CD4-positive, alpha-beta T cell treated with Interleukin-12 subunit alpha and Interleukin-12 subunit beta, for 1 hour (primary cell): ENCODE measurements at regions not wholly inside any gene's neighbourhood (a gene's known extent, or its start where the extent isn't known, plus 50 kb on each side); places are given as distances from the start of the nearest gene placed in this dataset.
"Not testable (repeated sequence)": the region's sequence is repeated elsewhere in the genome, so short reads cannot be mapped to it uniquely, and the experiment has no call there.

Experiments used
- DNase-seq: peaks from one replicate; pipeline ENCODE4 v3.0.0-alpha.2; 2020

DNA sequence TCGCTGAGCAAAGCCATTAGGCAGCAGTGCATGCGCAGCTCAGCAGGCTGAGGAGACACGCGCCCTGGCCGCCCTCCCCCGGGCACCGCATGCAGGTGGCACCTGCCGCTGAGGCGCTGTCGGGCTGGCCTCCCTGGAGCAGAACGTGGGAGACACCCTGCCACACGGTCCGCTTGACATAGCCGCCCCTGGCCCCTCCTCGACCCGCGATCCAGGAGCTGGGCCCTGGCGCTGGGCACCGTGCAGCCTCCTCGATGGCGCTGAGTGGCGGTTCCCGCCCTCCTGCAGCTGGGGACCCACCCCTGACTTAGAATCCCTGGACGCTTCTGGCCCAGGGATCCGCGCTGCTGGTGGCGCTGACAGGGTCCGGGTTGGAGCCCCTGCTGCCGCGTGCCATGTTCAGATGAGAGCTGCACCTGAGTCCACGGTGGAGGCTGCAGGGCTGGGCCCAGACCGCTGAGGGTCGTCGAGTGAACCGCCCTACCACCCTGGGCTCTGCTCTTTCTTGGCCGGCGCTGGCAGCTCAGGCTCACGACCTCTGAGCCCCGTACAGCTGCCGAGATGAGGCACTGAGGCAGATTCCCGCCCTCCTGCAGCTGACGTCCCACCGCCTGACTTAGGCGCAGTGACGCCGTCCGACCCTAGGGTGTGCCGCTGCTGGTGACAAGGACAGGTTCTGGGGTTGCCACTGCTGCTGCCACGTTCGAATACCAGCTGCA lies 116.8 kb downstream of the OR13A1 start:
- DNase-seq: no peak

DNA sequence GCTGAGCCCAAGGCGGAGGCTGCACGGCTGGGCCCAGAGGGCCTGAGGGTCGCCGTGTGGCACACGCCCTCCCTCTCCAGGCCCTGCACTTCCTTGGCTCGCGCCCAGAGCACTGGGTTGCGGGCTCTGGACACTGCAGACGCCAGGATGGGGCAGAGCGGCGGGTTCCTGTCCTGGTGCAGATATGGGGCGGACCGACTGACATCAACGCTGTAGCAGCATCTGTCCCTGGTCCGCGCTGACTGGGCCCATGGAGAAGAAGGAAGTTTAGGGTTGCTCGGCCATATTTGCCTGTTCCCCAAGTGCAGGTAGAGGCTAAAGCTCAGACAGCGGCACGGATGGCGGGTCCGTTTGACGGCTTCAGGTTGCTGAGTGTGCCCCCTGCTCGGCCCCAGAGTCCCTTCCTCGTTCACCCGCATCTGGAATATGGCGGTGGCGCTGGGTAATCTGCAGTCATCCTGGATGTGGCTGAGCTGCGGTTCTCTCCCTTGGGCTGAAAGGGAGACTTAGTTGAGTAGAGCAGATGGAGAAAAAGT lies 116.1 kb downstream of the OR13A1 start:
- DNase-seq: no peak

DNA sequence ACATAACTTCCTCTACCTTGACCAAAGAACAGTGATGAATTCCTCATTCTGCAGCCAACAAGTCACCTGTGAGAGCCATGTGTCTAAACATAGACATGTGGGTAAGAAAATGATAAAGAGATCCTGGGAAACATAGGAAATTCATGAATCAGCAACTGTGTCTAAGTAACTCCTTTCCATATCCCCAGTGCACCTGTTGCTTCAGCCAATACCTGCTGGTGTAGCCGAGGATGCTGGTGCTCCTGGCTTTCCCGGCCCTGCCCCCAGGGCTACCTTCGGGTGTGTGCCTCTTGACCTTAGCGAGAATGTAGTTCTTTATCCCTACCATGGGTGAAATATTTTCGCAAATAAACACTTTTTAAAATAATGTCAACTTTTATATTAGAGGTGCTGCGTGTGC lies 114.1 kb downstream of the OR13A1 start:
- no peak for DNase-seq

DNA sequence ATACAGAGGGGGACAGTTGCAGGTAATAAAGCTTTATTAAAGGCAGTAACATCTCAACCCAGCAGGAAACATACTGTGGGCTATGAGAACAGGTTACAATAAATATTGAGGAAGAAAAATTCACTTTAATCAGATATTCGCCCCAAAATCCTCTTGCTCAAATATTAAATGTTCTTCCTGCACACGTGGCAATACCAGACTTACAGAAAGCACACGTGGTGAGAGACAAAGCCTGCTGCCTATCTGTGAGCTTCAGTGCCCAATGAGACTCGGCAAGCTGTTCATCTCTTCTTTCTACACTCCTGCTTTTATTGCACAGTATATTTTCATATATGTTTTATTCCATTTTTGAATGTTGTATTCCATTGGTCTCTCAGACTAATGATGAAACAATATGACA lies 113.2 kb downstream of the OR13A1 start:
- DNase-seq: no peak

DNA sequence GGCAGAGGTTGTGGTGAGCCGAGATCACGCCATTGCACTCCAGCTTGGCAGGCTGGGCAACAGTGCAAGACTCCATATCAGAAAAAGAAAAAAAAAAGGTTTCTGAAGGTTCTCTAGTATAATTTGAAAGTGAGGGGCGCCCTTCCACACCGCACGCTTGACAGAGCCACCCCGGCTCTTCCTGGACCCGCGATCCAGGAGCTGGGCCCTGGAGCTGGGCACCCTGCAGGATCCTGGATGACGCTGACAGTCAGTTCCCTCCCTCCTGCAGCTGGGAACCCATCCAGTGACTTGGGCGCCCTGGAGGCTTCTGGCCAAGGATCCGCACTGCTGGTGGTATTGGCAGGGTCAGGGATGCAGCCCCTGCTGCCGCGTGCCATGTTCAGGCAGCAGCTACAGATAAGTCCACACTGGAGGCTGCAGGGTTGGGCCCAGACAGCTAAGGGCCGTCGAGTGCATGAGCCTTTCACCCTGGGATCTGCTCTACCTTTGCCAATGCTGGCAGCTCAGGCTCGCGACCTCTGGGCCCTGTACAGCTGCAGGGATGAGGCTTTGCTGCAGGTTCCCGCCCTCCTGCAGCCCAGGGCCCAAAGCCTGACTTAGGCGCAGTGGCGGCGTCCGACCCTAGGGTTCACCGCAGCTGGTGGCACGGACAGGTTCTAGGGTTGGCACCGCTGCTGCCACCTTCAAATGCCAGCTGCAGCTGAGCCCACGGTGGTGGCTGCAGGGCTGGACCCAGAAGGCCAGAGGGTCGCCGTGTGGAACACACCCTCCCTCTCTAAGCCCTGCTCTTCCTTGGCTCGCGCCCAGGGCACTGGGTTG lies 110.2 kb downstream of the OR13A1 start:
- DNase-seq: no peak

DNA sequence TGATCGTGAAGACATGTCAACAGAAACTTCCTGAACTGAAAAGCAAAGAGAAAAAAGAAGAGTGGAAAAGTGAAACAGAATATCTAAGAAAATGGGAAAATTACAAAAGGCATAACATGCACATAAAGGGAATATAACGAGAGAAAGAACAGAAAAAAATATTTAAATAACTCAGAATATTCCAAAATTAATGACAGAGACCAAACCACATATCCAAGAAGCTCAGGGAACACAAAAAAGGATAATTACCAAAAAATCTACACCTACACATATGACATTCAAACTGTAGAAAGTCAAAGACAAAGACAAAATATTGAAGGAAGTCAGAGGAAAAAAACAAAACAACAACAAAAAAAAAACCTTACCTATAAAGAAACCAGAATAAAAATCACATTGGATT lies 105.5 kb downstream of the OR13A1 start:
- no peak for DNase-seq

DNA sequence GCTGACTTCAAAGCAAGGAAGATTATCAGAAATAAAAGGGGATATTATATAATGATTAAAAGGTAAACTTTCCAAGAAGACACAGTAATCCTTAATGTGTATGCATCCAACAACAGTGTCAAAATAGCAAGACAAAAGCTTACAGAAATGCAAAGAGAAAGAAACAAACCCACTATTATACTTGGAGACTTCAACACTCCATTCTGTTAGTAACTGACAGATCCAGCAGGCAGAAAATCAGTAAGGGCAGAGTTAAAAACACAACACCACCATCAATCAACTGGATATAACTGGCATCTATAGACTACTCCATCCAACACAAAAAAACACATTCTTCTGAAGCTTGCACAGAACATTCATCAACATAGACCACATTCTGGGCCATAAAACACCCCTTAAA lies 103.8 kb downstream of the OR13A1 start:
- no peak for DNase-seq

DNA sequence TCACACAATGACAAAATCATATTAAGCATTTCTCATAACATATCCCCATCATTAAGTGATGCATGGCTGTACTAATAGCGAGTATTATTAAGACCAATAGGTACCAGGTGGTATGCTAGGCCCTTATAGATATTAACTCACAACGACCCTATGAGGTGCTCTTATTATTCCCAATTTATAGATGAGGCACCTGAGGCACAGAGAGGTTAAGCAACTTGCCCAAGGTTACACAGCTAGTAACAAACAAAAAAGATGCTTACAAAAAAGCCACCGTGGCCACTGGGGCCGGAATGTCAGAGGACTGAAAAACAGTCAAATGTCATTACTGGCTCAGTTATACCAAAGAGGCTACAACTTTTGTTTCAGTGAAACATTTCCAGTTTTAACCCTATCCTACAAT lies 96.0 kb downstream of the OR13A1 start:
- no peak for DNase-seq

DNA sequence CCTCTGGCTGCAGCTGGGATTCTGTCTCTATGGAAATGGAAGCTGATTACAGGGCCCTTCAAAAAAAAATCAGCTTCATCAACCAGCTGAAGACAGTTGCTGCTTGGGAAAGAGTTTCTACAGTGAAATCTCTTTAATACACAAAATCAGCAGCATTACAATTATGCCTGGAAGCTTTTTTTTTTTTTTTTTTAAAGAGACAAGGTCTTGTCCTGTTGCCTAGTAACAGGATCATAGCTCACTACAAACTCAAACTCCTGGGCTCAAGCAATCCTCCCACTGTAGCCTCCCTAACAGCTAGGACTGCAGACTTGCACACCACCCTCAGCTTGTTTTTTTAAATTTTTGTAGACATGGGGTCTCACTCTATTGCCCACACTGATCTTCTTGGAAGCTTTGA lies 94.5 kb downstream of the OR13A1 start:
- DNase-seq: no peak

DNA sequence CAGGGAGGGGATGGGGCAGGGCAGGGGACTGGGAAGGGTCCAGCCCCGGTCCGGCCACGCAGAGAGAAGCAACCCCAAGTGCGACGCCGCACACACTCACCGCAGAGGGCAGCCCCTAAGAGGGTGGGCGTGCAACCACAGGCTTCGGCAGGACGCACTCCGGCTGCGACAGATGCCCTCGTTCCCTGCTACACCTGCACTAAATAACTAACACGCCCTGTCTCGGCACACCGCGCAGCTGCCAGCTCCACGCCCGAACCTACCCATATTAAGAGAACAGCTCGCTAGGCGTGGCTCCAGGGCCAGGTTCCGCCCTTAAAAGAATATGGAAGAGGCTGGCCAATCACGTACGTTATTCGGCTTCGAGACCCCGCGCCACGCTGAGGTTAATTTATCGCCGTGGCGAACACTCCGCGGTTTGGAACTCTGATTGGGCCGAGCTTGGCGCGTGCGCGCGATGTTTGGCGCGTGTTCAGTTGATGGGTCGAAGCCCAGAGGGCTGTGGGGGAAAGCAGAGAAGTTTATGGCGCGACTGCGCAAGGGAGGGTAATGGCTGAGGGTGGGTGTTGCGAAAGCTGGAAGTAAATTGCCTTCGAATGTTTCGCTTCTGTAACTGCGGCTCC lies 91.1 kb downstream of the OR13A1 start:
- DNase-seq: no peak

DNA sequence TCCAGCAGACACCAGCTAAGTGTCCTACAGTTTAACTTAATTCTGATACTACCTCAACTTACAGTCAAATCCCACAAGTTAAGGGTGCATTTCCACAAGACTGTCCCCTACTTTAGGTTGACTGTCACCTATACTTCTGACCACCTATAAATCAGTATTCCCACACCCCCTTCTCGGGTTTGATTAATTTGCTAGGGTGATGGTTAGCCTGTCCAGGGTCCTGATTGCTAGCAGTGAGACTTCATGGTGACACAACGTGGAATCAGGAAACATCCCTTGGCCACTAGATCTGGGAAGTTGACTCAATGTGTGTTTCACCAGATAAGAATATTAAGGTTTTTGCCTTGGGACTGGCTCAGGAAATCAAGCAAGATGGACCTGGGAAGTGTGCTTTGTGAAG lies 88.4 kb downstream of the OR13A1 start:
- DNase-seq: no peak

DNA sequence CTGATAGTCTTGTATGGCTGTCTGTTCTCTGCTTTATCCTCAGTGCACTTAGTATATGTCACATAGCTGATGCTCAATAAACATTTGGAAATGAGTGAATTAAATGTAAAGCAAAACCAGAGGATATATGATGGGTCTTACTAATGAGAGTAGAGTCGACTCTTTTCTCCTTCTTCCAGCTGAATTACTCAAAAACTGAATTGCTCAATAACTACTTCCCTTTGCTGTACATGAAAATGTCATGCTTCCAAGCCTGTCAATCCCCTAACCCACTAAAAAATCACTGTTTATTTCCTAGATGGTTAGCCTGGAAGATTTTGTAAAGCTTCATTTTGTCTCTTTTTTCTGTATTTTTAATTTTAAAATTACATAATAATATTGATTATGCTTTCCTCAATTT lies 88.0 kb downstream of the OR13A1 start:
- no peak for DNase-seq

DNA sequence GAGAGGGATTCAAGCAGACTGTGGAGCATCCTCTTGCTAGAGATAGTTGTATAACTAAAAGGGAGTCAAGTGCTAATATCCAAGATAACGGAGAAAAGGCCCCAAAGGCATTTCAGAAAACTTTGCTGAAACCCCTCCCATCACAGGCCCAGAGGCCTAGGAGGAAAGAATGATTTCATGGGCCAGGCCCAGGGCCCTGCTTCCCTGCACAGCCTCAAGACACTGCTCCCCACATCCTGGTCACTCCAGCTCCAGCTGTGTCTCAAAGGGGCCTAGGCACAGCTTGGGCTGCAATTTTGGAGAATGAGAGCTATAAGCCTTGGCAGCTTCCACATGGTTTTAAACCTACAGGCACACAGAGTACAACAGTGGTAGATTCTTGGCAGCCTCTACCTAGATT lies 85.6 kb downstream of the OR13A1 start:
- DNase-seq: no peak

DNA sequence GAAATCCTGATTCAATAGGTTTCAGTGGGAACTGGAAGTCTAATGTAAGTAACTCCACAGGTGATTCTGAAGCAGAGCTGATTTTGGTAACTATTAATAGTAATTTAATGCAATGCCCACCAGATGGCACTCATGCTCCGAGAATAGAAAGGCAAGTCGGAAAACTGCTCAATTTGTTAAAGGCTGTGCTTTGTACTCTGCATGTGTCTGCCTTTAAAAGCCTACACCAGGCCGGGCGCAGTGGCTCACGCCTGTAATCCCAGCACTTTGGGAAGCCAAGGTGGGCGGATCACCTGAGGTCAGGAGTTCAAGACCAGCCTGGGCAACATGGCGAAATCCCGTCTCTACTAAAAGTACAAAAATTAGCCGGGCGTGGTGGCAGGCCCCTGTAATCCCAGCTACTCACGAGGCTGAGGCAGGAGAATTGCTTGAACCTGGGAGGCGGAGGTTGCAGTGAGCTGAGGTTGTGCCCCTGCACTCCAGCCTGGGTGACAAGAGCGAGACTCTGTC lies 80.1 kb downstream of the OR13A1 start:
- peak; percentile 68 for DNase-seq

DNA sequence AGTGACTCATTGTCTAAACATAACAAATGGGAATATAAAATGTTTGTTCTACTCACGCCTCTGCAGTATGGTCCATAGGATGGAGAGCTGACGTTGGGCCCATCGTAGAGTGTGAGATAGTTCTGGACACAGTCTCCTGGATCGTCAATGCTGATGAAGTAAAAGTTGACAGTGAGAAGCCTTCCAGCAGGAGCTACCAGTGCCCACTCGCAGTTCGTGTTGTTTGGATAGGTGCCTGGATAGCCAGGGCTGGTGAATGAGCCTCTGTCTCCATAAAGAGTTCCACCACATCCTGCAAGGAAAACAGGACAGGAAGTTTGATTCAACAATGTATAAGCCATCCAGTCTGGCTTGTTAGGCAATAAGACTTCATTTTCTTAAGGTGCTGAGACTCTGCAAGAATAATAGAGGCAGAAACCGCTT lies 79.6 kb downstream of the OR13A1 start:
- no peak for DNase-seq

DNA sequence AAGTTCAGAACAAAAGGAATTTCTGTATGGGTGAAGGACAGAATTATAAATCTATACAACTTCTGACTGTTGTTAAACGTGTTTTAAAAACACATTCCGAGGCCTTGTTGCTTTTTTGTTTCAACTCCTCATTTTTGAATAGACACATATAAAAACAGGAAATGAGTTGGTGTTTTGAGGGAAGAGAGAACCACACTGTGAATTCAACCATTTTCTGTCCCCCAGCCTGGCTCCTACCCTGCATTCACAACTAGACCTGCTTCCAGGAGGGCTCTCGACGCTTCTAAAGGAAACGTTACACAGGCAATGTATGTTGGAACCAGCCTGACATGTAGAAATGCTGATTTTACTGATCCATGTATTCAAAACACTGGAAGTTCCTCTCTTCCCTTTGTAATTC lies 76.5 kb downstream of the OR13A1 start:
- DNase-seq: no peak

DNA sequence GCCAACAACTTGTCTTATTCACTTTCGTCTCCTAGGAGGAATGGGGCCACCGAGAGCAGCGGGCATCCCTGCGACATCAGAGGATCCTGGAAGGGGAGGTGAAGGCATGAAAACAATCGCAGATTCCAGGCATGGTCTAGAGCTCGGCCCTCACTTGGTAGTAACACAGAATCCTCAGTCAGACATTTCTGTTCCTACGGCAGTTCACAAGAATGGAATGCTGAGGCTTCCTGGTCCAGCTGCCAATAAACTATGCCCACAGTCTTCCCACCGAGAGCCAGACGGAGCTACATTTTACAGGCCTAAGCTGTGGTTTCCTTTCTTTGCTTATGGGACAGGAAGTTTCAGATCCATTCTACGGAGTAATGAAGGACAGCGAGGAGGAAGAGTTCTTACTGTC lies 75.8 kb downstream of the OR13A1 start:
- no peak for DNase-seq

DNA sequence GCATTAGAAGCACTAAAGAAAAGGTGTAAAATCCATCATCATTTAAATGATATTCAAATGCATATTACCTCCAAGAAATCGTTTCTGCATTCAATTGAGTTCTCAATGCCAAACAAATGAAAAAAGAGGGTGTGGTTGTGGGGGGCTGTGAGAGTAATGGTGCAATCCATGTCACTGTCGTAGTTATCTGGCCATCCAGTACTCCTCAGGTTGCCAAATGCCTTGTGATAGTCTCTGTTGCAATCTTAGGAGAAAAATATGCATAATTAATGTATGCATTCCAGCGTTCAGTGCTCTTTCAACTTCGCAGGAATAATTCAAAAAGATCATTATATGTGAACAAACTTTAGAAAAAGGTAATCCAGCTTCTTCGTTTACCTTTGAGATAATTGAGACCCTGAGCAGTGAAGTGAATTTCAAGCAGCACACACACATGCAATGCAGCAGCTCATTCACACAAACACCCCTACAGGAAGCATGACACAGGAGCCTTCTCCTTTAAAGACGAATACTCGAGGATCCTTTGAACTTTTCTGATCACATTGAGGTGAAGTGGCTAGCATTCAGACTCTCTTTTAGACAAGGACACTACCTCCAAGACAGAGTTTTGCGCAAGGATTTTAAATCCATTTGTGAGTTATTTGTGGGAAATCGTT lies 73.4 kb downstream of the OR13A1 start:
- no peak for DNase-seq

DNA sequence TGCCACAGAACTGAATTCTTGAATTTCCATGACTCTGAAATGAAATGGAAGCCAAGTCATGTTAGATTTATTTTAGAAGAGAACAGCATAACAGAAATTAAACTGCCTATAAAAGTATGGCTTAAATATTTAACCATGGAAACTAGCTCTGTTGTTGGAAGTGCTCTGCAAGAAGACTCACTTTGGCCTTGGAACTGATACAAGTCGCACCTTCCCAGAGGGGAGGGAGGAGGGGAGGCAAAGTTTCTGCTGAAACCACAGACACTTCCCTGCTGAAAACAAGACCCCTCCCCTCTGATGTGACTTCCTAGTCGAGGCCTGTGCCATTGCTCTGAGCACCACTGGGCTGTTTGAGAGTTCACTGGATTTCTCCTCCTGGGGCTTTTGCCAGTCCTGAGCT lies 72.1 kb downstream of the OR13A1 start:
- no peak for DNase-seq

DNA sequence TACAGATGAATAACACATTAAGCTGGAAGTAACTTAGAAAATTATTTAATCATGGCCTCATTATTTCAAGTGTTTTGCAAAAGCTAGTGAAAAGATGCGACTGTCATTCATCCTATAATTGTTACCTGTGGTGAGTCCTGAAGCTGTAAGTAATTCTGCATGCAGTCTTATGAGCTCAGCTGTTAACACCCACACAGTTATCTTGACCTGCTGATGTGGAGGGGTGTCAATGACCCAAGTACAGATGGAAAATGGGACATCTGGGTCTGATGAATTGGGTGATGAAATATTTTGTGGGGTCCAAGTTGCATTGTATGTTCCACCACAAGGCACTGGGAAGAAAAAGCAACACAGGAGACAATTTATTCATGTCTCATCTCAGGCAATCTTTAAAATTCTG lies 68.9 kb downstream of the OR13A1 start:
- DNase-seq: no peak

DNA sequence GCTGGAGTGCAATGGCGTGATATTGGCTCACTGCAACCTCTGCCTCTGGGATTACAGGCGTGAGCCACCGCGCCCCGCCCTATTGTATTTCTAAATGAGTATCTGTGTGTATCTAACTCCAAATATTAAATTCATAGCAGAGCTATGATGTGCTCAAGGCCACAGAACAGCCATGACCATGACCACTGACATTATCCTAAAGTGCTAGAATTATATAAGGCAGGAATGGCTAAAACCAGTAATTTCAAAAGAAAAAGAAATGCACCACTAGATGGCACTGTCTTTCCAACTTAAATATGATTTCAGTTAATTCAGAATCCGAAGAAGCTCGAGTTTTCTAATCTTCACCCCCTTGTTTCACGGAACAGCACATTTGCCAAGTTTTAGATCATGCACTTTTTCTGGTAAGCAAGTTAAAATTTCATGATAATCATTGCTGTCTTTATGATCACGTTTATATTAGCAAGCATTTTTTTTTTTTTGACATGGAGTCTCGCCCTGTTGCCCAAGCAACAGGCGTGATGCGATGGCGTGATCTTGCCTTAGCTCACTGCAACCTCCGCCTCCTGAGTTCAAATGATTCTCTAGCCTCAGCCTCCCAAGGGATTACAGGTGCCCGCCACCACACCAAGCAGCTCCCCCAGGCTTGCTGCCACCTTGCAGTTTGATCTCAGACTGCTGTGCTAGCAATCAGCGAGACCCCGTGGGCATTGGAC lies 65.3 kb downstream of the OR13A1 start:
- peak; percentile 64 for DNase-seq

DNA sequence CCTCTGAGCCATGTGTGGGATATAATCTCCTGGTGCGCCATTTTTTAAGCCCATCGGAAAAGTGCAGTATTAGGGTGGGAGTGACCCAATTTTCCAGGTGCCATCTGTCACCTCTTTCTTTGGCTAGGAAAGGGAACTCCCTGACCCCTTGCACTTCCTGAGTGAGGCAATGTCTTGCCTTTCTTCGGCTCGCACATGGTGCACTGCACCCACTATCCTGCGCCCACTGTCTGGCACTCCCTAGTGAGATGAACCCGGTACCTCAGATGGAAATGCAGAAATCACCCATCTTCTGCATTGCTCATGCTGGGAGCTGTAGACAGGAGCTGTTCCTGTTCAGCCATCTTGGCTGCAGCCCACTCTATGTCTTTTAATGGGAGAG lies 64.7 kb downstream of the OR13A1 start:
- not testable (repeated sequence) for DNase-seq
